ENCODE measurements at regions not wholly inside any gene's neighbourhood (a gene's known extent, or its start where the extent isn't known, plus 50 kb on each side); places are given as distances from the start of the nearest gene placed in this dataset.

- TF ChIP-seq, protein P1, sequence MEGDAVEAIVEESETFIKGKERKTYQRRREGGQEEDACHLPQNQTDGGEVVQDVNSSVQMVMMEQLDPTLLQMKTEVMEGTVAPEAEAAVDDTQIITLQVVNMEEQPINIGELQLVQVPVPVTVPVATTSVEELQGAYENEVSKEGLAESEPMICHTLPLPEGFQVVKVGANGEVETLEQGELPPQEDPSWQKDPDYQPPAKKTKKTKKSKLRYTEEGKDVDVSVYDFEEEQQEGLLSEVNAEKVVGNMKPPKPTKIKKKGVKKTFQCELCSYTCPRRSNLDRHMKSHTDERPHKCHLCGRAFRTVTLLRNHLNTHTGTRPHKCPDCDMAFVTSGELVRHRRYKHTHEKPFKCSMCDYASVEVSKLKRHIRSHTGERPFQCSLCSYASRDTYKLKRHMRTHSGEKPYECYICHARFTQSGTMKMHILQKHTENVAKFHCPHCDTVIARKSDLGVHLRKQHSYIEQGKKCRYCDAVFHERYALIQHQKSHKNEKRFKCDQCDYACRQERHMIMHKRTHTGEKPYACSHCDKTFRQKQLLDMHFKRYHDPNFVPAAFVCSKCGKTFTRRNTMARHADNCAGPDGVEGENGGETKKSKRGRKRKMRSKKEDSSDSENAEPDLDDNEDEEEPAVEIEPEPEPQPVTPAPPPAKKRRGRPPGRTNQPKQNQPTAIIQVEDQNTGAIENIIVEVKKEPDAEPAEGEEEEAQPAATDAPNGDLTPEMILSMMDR (conservative IDR thresholded peaks at IDR 0.05): no peak
- TF ChIP-seq EZH2 (IDR thresholded peaks at IDR 0.05; ENCODE audit: low read depth): no peak
These were observed 503.5 kb upstream of the C1orf87 start for GRCh38 chr1:60577029-60577428.
